Fibroblast of lung (primary cell): ENCODE measurements at regions not wholly inside any gene's neighbourhood (a gene's known extent, or its start where the extent isn't known, plus 50 kb on each side); places are given as distances from the start of the nearest gene placed in this dataset.

Experiments
- DNase-seq, 2 donors: peaks; one replicate each; pipeline versions ENCODE4 v3.0.0 to v3.0.0-alpha.2; 2010; ENCODE audit warnings: low read depth in 2 of 2
- H2AFZ ChIP-seq: 2 replicates; pipeline ENCODE4 v1.5.1; 2012; ENCODE audit warnings: low read length, control low read depth, inconsistent platforms
- H3K27ac ChIP-seq: 2 replicates; pipeline ENCODE4 v1.5.1; 2011; ENCODE audit warnings: low read length, control low read depth; ENCODE audit not compliant: insufficient read depth
- H3K27me3 ChIP-seq: 2 replicates; pipeline ENCODE4 v1.5.1; 2011; ENCODE audit warnings: mild to moderate bottlenecking, low read length; ENCODE audit not compliant: control insufficient read depth, insufficient read depth
- H3K36me3 ChIP-seq: 2 replicates; pipeline ENCODE4 v1.5.1; 2011; ENCODE audit warnings: low read length; ENCODE audit not compliant: control insufficient read depth, insufficient read depth
- H3K4me1 ChIP-seq: 2 replicates; pipeline ENCODE4 v1.5.1; 2011; ENCODE audit warnings: low read length; ENCODE audit not compliant: control insufficient read depth, insufficient read depth; ENCODE audit errors: extremely low read depth
- H3K4me2 ChIP-seq: 2 replicates; pipeline ENCODE4 v1.5.1; 2011; ENCODE audit warnings: low read length, control low read depth; ENCODE audit not compliant: insufficient read depth; ENCODE audit errors: extremely low read depth
- H3K4me3 ChIP-seq, 4 experiments: fragments of 200-600 bp in 1 of 4; sonication (generic) in 1 of 4; replicated peaks in 1 of 4; 2 replicates each; pipeline ENCODE4 v1.5.1; 2011 to 2016; ENCODE audit warnings: low read length in 4 of 4, low read depth in 3 of 4, mild to moderate bottlenecking in 3 of 4, control low read depth in 2 of 4, inconsistent platforms in 1 of 4, mixed read lengths in 1 of 4; ENCODE audit not compliant: insufficient read depth in 1 of 4; ENCODE audit errors: control extremely low read depth in 1 of 4
- H3K79me2 ChIP-seq: 2 replicates; pipeline ENCODE4 v1.5.1; 2012; ENCODE audit warnings: mild to moderate bottlenecking, low read length, inconsistent platforms; ENCODE audit not compliant: control insufficient read depth, insufficient read depth
- H3K9ac ChIP-seq: 2 replicates; pipeline ENCODE4 v1.5.1; 2011; ENCODE audit warnings: mild to moderate bottlenecking, low read length, control low read depth; ENCODE audit not compliant: insufficient read depth
- H3K9me3 ChIP-seq: 2 replicates; pipeline ENCODE4 v1.5.1; 2012; ENCODE audit warnings: low read depth, low read length; ENCODE audit not compliant: control insufficient read depth, insufficient read depth
- H4K20me1 ChIP-seq: 2 replicates; pipeline ENCODE4 v1.5.1; 2011; ENCODE audit warnings: low read length; ENCODE audit not compliant: control insufficient read depth, insufficient read depth; ENCODE audit errors: extremely low read depth
- CTCF ChIP-seq, 2 donors: IDR thresholded peaks in 1 of 2; conservative IDR thresholded peaks in 1 of 2; 1 replicate in 1 of 2; 2 replicates in 1 of 2; pipeline ENCODE4 v1.5.1; 2011 to 2012; ENCODE audit warnings: low read length in 2 of 2, control low read depth in 1 of 2, inconsistent platforms in 1 of 2, low read depth in 1 of 2, mild to moderate bottlenecking in 1 of 2
- EZH2 ChIP-seq: IDR thresholded peaks from 2 replicates; pipeline ENCODE4 v1.5.1; 2012; ENCODE audit warnings: low read length, control low read depth, mild to moderate bottlenecking; ENCODE audit errors: missing control alignments

GRCh38 chr1:30464187-30464617 is 259.2 kb downstream of the MATN1 start:
- DNase-seq = no peak
- Histone ChIP-seq H4K20me1 (no peaks in the 10 kb centered on the region), H3K9me3 (no peaks in the 10 kb centered on the region), H3K9ac (no peak overlapping the region), H3K27ac (no peak overlapping the region), H3K36me3 (no peaks in the 10 kb centered on the region), H2AFZ (no peak overlapping the region), H3K4me2 (no peak overlapping the region), H3K4me1 (no peaks in the 10 kb centered on the region), H3K27me3 (no peaks in the 10 kb centered on the region), H3K4me3 (no peak overlapping the region), H3K79me2 (no peaks in the 10 kb centered on the region)
- TF ChIP-seq EZH2 (no peak), CTCF (conservative IDR thresholded peaks at IDR 0.05 in 1 of 2, IDR thresholded peaks at IDR 0.05 in 1 of 2; ENCODE audit: low read depth in 1 of 2, low read length in 2 of 2) (no peak)

DNA sequence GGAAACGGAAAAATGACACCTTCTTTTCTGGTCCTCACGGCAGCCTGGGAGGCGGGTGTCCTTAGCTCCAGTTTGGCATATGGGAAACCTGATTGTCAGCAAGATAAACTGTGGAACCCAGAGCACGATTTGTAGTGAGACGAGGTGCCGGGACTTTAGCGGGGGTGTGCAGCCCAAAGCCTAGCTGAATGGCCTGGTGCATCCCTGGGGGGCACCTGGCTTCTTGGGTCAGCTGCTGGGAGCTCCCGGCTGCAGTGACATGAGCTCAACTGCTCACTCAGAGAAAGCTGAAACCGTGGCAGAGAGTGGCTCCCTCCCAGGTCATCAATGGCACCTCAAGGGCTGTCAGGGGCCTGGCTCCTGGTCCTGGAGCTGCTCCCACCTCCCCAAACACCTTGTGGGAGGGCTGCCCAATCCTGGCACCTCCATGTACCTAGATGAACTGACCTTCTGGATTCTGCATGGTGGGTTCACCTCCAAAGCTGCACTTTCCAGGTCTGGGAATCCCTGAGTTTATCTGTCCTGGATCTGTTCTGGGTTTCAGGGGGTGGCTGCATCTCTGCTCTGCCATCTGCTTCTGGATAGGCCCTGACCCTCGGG is 260.5 kb downstream of the MATN1 start:
- Histone ChIP-seq H3K4me3 (no peak overlapping the region), H3K79me2 (no peaks in the 10 kb centered on the region), H3K36me3 (no peaks in the 10 kb centered on the region), H3K9me3 (no peaks in the 10 kb centered on the region), H3K27me3 (no peaks in the 10 kb centered on the region), H3K4me1 (no peaks in the 10 kb centered on the region), H2AFZ (no peak overlapping the region), H3K27ac (no peak overlapping the region), H4K20me1 (no peaks in the 10 kb centered on the region), H3K4me2 (no peak overlapping the region), H3K9ac (no peak overlapping the region)
- DNase-seq = no peak
- TF ChIP-seq EZH2 (no peak), CTCF (conservative IDR thresholded peaks at IDR 0.05 in 1 of 2, IDR thresholded peaks at IDR 0.05 in 1 of 2; ENCODE audit: low read depth in 1 of 2, low read length in 2 of 2) (no peak)

- Histone ChIP-seq H2AFZ (no peak overlapping the region), H3K4me2 (no peak overlapping the region), H3K4me1 (no peaks in the 10 kb centered on the region), H3K4me3 (no peak overlapping the region), H3K27me3 (no peaks in the 10 kb centered on the region), H3K36me3 (no peaks in the 10 kb centered on the region), H3K9ac (no peak overlapping the region), H4K20me1 (no peaks in the 10 kb centered on the region), H3K79me2 (no peaks in the 10 kb centered on the region), H3K27ac (no peak overlapping the region), H3K9me3 (no peaks in the 10 kb centered on the region)
- no peak for DNase-seq
- TF ChIP-seq EZH2 (no peak), CTCF (conservative IDR thresholded peaks at IDR 0.05 in 1 of 2, IDR thresholded peaks at IDR 0.05 in 1 of 2; ENCODE audit: low read depth in 1 of 2, low read length in 2 of 2) (no peak)
Observed at GRCh38 chr1:30462166-30462565, 261.2 kb downstream of the MATN1 start.
